GM12878 (cell line): ENCODE measurements at regions not wholly inside any gene's neighbourhood (a gene's known extent, or its start where the extent isn't known, plus 50 kb on each side); places are given as distances from the start of the nearest gene placed in this dataset.

Source experiments
- ATAC-seq: fragments of 200-7000 bp; cut with Tn5 transposase; 3 replicates; pipeline ENCODE4 v1.9.1; 2020; ENCODE audit warnings: mild to moderate bottlenecking, moderate library complexity
- BruUV-seq: library from RNA; stranded (reverse); fragments of 400-500 nt; replicated peaks from 2 replicates; lab custom pipeline; 2021; lab: Mats Ljungman, UMichigan
- CTCF ChIA-PET: fragments of 300-600 bp; sonication (Branson Sonifier 250); formaldehyde crosslinking; extraction: SDS; loops from one replicate; lab custom pipeline; 2021; ENCODE audit warnings: inconsistent platforms; lab: Yijun Ruan, JAX
- POLR2A ChIA-PET: fragments of 350-600 bp; formaldehyde crosslinking; extraction: SDS; loops from one replicate; lab custom pipeline; 2021; ENCODE audit warnings: inconsistent platforms; lab: Charles Lee
- RAD21 ChIA-PET: fragments of 300-600 bp; sonication (Branson Sonifier 250); formaldehyde crosslinking; loops from one replicate; lab custom pipeline; 2023; ENCODE audit warnings: antibody characterized with exemption; ENCODE audit not compliant: unreplicated experiment; lab: Charles Lee
- SMC1A ChIA-PET: fragments of 300-600 bp; sonication (Branson Sonifier 250); formaldehyde crosslinking; loops from one replicate; lab custom pipeline; 2023; ENCODE audit not compliant: unreplicated experiment, uncharacterized antibody; lab: Charles Lee
- DNase-seq: peaks from one replicate; pipeline ENCODE4 v3.0.0-alpha.2; 2011; ENCODE audit warnings: low read depth, low spot score
- FAIRE-seq: peaks from 3 replicates; lab custom pipeline; 2011; peaks lifted over from hg19 to GRCh38; lab: Jason Lieb, UNC
- H2AFZ ChIP-seq: 2 replicates; pipeline ENCODE4 v1.6.0; 2011; ENCODE audit warnings: low read depth, low read length, control low read depth; ENCODE audit not compliant: control insufficient read depth
- H3K27ac ChIP-seq: 2 replicates; pipeline ENCODE4 v1.5.1; 2011; ENCODE audit warnings: control low read depth; ENCODE audit not compliant: control insufficient read depth, insufficient read depth
- H3K27me3 ChIP-seq, 2 experiments: replicated peaks in 1 of 2; 2 replicates each; pipeline versions ENCODE4 v1.6.0 to v1.6.1; 2011; ENCODE audit warnings: low read length in 1 of 2; ENCODE audit not compliant: control insufficient read depth in 2 of 2, insufficient read depth in 2 of 2
- H3K36me3 ChIP-seq, 2 experiments: 2 replicates each; pipeline ENCODE4 v1.5.1; 2011; ENCODE audit warnings: low read length in 1 of 2; ENCODE audit not compliant: control insufficient read depth in 2 of 2, insufficient read depth in 2 of 2
- H3K4me1 ChIP-seq: 2 replicates; pipeline ENCODE4 v1.6.1; 2011; ENCODE audit warnings: mild to moderate bottlenecking, low read length, moderate library complexity, mixed read lengths; ENCODE audit not compliant: control insufficient read depth, insufficient read depth
- H3K4me2 ChIP-seq: 2 replicates; pipeline ENCODE4 v1.6.0; 2011; ENCODE audit warnings: control low read depth; ENCODE audit not compliant: control insufficient read depth, insufficient read depth
- H3K4me3 ChIP-seq: fragments of 200-600 bp; sonication (generic); 2 replicates; pipeline ENCODE4 v1.5.1; 2016
- H3K79me2 ChIP-seq: 2 replicates; pipeline ENCODE4 v1.6.0; 2011; ENCODE audit warnings: low read length; ENCODE audit not compliant: control insufficient read depth, insufficient read depth
- H3K9ac ChIP-seq: 2 replicates; pipeline ENCODE4 v1.8.0; 2011; ENCODE audit warnings: low read length, control low read depth, mixed read lengths; ENCODE audit not compliant: control insufficient read depth, insufficient read depth
- H3K9me3 ChIP-seq: replicated peaks from 3 replicates; pipeline ENCODE4 v1.5.1; 2011; ENCODE audit warnings: mild to moderate bottlenecking, low read length; ENCODE audit not compliant: control insufficient read depth, insufficient read depth
- H4K20me1 ChIP-seq: 2 replicates; pipeline ENCODE4 v1.6.0; 2011; ENCODE audit not compliant: control insufficient read depth, insufficient read depth
- DPF2 ChIP-seq: fragments of 450-650 bp; IDR thresholded peaks from 2 replicates; pipeline ENCODE4 v1.6.1; 2017; ENCODE audit warnings: mild to moderate bottlenecking
- PML ChIP-seq: IDR thresholded peaks from 2 replicates; pipeline ENCODE4 v1.6.1; 2012; ENCODE audit warnings: low read length, inconsistent platforms
- RAD51 ChIP-seq: fragments of 450-650 bp; IDR thresholded peaks from 2 replicates; pipeline ENCODE4 v1.6.1; 2016; ENCODE audit warnings: moderate library complexity, mild to moderate bottlenecking, inconsistent platforms
- SMAD1 ChIP-seq: fragments of 450-650 bp; IDR thresholded peaks from 2 replicates; pipeline ENCODE4 v1.6.1; 2018; ENCODE audit warnings: mild to moderate bottlenecking, low read depth; ENCODE audit not compliant: partially characterized antibody
- TAF1 ChIP-seq: IDR thresholded peaks from 2 replicates; pipeline ENCODE4 v1.6.1; 2011; ENCODE audit warnings: mild to moderate bottlenecking, low read depth, low read length, borderline replicate concordance
- ZSCAN29 ChIP-seq: fragments of 450-650 bp; IDR thresholded peaks from 2 replicates; pipeline ENCODE4 v1.6.1; 2017; ENCODE audit warnings: mild to moderate bottlenecking, moderate library complexity
- WGBS: methylation state at CpG from one replicate; pipeline ENCODE4 v1.1.6; 2016; ENCODE audit warnings: low lambda C conversion rate; ENCODE audit not compliant: insufficient replicate concordance, insufficient coverage; ENCODE audit errors: missing lambda C conversion rate; 5-methylcytosine and 5-hydroxymethylcytosine counted together
- in situ Hi-C: fragments of 300-500 bp; cut with MboI; formaldehyde crosslinking; loops from 9 replicates; pipeline ENCODE4 v1.14.3; 2018; ENCODE audit warnings: mixed read lengths
- intact Hi-C: fragments of 100-400 bp; cut with micrococcal nuclease; formaldehyde crosslinking; loops from one replicate; pipeline ENCODE4 v1.14.2; 2022; ENCODE audit not compliant: unreplicated experiment
- TF ChIP-seq, protein P1 (sequence below): fragments of 450-650 bp; IDR thresholded peaks from 2 replicates; pipeline ENCODE4 v1.6.1; 2017; ENCODE audit warnings: mild to moderate bottlenecking, moderate library complexity
- TF ChIP-seq, protein P2 (sequence below): IDR thresholded peaks from 2 replicates; pipeline ENCODE4 v1.6.1; 2011; ENCODE audit warnings: low read depth, low read length, improper control_type of control experiment, borderline replicate concordance

DNA sequence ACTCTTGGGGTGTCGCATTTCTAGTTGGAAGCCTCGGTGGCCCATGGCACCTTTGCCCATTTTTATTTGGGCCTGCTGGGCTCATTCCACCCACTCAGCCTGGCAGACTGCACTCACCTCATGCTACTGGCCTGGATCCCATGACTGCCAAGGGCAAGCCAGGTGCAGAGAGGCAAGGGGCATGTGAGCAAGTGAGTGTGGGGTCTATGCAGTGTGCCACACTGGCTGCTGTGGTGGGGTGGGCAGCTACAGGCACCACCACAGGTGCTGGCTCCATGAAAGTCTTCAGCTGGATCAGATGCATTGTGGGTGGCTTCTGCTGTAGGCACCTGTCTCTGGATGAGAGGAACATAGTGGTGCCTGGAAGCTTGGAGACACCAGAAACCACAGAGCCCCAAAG, 220.8 kb downstream of the POLR1F start:
- intact Hi-C loops (no loop called here), in situ Hi-C loops (no loop called here)
- no peak for FAIRE-seq
- H3K4me1 ChIP-seq: no peaks in the 10 kb centered on the region
- H3K27me3 ChIP-seq: no peaks in the 10 kb centered on the region
- H3K4me2 ChIP-seq: no peak overlapping the region
- H3K27ac ChIP-seq: no peak overlapping the region
- no TSS peak for BruUV-seq
- ChIA-PET POLR2A (no interaction called here), RAD21 (no interaction called here), SMC1A (interaction anchor here (0.6 to 0.7 kb wide), 2 partner anchors 10 to 135 kb away, joined by 3 to 4 read pairs; no protein-coding TSS in a partner anchor)
- 52% methylated on average over 2 of the region's 2 CpGs for WGBS
- no peaks in the 10 kb centered on the region for H3K9me3 ChIP-seq
- H3K9ac ChIP-seq: no peak overlapping the region
- no peak for ATAC-seq
- H4K20me1 ChIP-seq: no peaks in the 10 kb centered on the region
- DNase-seq: no peak
- H3K36me3 ChIP-seq: no peaks in the 10 kb centered on the region
- no peak for TF ChIP-seq SMAD1
- TF ChIP-seq, all 136 proteins: peak for 0
- Histone ChIP-seq H3K4me3 (no peak overlapping the region), H2AFZ (no peak overlapping the region), H3K79me2 (no peaks in the 10 kb centered on the region)
- CTCF ChIA-PET: interaction anchor here (1.1 kb wide), 1 partner anchor 18 kb away, joined by 3 read pairs; no protein-coding TSS in a partner anchor

DNA sequence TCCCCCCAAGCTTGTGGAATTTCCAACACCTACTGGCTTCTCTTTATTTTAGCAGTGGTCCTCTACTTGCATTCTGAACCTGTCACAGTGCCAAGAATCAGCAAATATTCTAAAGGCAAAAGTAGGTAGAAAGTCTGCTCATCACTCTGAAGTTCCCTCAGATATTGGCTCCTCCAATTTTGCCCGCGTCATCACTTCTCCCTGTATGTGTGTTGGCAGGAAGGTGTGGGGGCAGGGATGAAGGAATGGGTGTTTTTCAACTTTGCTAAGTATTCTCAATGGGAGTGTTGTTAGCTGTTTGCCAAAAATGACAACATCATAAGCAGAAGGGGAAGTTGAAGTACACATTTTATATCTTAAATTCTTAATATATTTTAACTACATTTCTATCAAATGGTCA, 226.2 kb downstream of the POLR1F start:
- Histone ChIP-seq H3K4me1 (no peaks in the 10 kb centered on the region), H3K4me2 (no peak overlapping the region), H3K27ac (no peak overlapping the region), H3K27me3 (no peaks in the 10 kb centered on the region), H3K9ac (no peak overlapping the region), H4K20me1 (no peaks in the 10 kb centered on the region), H3K79me2 (no peaks in the 10 kb centered on the region), H3K4me3 (no peak overlapping the region), H3K36me3 (no peaks in the 10 kb centered on the region), H3K9me3 (no peaks in the 10 kb centered on the region), H2AFZ (no peak overlapping the region)
- 86% methylated on average over 2 of the region's 2 CpGs for WGBS
- in situ Hi-C loops (no loop called here), intact Hi-C loops (no loop called here)
- TF ChIP-seq ZSCAN29 (no peak), PML (no peak), DPF2 (no peak), RAD51 (no peak), TAF1 (no peak)
- TF ChIP-seq, protein P1, sequence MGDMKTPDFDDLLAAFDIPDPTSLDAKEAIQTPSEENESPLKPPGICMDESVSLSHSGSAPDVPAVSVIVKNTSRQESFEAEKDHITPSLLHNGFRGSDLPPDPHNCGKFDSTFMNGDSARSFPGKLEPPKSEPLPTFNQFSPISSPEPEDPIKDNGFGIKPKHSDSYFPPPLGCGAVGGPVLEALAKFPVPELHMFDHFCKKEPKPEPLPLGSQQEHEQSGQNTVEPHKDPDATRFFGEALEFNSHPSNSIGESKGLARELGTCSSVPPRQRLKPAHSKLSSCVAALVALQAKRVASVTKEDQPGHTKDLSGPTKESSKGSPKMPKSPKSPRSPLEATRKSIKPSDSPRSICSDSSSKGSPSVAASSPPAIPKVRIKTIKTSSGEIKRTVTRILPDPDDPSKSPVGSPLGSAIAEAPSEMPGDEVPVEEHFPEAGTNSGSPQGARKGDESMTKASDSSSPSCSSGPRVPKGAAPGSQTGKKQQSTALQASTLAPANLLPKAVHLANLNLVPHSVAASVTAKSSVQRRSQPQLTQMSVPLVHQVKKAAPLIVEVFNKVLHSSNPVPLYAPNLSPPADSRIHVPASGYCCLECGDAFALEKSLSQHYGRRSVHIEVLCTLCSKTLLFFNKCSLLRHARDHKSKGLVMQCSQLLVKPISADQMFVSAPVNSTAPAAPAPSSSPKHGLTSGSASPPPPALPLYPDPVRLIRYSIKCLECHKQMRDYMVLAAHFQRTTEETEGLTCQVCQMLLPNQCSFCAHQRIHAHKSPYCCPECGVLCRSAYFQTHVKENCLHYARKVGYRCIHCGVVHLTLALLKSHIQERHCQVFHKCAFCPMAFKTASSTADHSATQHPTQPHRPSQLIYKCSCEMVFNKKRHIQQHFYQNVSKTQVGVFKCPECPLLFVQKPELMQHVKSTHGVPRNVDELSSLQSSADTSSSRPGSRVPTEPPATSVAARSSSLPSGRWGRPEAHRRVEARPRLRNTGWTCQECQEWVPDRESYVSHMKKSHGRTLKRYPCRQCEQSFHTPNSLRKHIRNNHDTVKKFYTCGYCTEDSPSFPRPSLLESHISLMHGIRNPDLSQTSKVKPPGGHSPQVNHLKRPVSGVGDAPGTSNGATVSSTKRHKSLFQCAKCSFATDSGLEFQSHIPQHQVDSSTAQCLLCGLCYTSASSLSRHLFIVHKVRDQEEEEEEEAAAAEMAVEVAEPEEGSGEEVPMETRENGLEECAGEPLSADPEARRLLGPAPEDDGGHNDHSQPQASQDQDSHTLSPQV: no peak
- TF ChIP-seq, protein P2, sequence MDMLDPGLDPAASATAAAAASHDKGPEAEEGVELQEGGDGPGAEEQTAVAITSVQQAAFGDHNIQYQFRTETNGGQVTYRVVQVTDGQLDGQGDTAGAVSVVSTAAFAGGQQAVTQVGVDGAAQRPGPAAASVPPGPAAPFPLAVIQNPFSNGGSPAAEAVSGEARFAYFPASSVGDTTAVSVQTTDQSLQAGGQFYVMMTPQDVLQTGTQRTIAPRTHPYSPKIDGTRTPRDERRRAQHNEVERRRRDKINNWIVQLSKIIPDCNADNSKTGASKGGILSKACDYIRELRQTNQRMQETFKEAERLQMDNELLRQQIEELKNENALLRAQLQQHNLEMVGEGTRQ: no peak
- DNase-seq (no peak), ATAC-seq (no peak), FAIRE-seq (no peak)
- ChIA-PET POLR2A (no interaction called here), CTCF (interaction anchor here (5.7 kb wide), 1 partner anchor 8 kb away, joined by 30 read pairs; no protein-coding TSS in a partner anchor), RAD21 (no interaction called here), SMC1A (no interaction called here)
- no TSS peak for BruUV-seq
